A549 (cell line): ENCODE measurements at regions not wholly inside any gene's neighbourhood (a gene's known extent, or its start where the extent isn't known, plus 50 kb on each side); places are given as distances from the start of the nearest gene placed in this dataset.

ENCODE experiments used
- ATAC-seq, 2 experiments: fragments of 200-7000 bp in 1 of 2; fragments of >200 bp in 1 of 2; cut with Nextera tagmentation in 1 of 2; cut with Tn5 transposase in 1 of 2; 3 replicates each; pipeline versions ENCODE4 v1.8.0 to v1.9.1; 2018 to 2020; ENCODE audit warnings: mild to moderate bottlenecking in 1 of 2, moderate library complexity in 1 of 2
- CTCF ChIA-PET: fragments of 300-600 bp; sonication (Branson Sonifier 250); formaldehyde crosslinking; extraction: SDS; loops from one replicate; lab custom pipeline; 2021; ENCODE audit warnings: antibody characterized with exemption, inconsistent platforms; lab: Yijun Ruan, JAX
- POLR2A ChIA-PET: fragments of 350-600 bp; formaldehyde crosslinking; extraction: SDS; loops from one replicate; lab custom pipeline; 2021; ENCODE audit warnings: antibody characterized with exemption, inconsistent platforms; lab: Yijun Ruan, JAX
- DNase-seq, 2 experiments: peaks; one replicate each; pipeline versions ENCODE4 v3.0.0 to v3.0.0-alpha.2; 2011 to 2016; ENCODE audit warnings: low read depth in 1 of 2, low spot score in 1 of 2
- FAIRE-seq: peaks from 2 replicates; lab custom pipeline; 2011; peaks lifted over from hg19 to GRCh38; lab: Jason Lieb, UNC
- H3K27ac ChIP-seq, 2 experiments: fragments of >200 bp; sonication (Bioruptor Twin); formaldehyde crosslinking; 3 replicates each; pipeline ENCODE4 v1.5.1; 2016 to 2017
- H3K4me1 ChIP-seq: fragments of >200 bp; sonication (Bioruptor Twin); formaldehyde crosslinking; 3 replicates; pipeline ENCODE4 v1.6.1; 2016
- H3K4me2 ChIP-seq: fragments of >200 bp; sonication (Bioruptor Twin); formaldehyde crosslinking; 3 replicates; pipeline ENCODE4 v1.6.1; 2016
- H3K4me3 ChIP-seq: fragments of >200 bp; sonication (Bioruptor Twin); formaldehyde crosslinking; 3 replicates; pipeline ENCODE4 v1.5.1; 2016
- H3K9me3 ChIP-seq: fragments of >200 bp; sonication (Bioruptor Twin); formaldehyde crosslinking; 3 replicates; pipeline ENCODE4 v1.6.1; 2016
- BHLHE40 ChIP-seq: IDR thresholded peaks from 2 replicates; pipeline ENCODE4 v1.6.1; 2012; ENCODE audit warnings: low read depth, low read length, inconsistent platforms
- CBX8 ChIP-seq: fragments of 200-600 bp; sonication (generic); IDR thresholded peaks from 2 replicates; pipeline ENCODE4 v1.6.1; 2016
- CEBPB ChIP-seq, 2 experiments: fragments of >200 bp in 1 of 2; sonication (Bioruptor Twin) in 1 of 2; formaldehyde crosslinking in 1 of 2; IDR thresholded peaks; 2 replicates each; pipeline ENCODE4 v1.6.1; 2012 to 2016
- EP300 ChIP-seq, 2 experiments: fragments of >200 bp; sonication (Bioruptor Twin); formaldehyde crosslinking; IDR thresholded peaks; 2 replicates in 1 of 2; 3 replicates in 1 of 2; pipeline ENCODE4 v1.6.1; 2016 to 2017
- FOXS1 ChIP-seq: fragments of 250-450 bp; sonication (Bioruptor Pico); IDR thresholded peaks from 2 replicates; pipeline ENCODE4 v1.5.0; 2020; ENCODE audit warnings: mild to moderate bottlenecking, moderate library complexity
- GATA3 ChIP-seq: IDR thresholded peaks from 2 replicates; pipeline ENCODE4 v1.6.1; 2012; ENCODE audit warnings: borderline replicate concordance
- HDAC2 ChIP-seq: fragments of 200-600 bp; sonication (generic); IDR thresholded peaks from 2 replicates; pipeline ENCODE4 v1.6.1; 2016
- HEYL ChIP-seq: fragments of 250-450 bp; sonication (Bioruptor Pico); IDR thresholded peaks from 2 replicates; pipeline ENCODE4 v1.8.0; 2021; ENCODE audit warnings: mild to moderate bottlenecking, moderate library complexity
- KDM5A ChIP-seq: fragments of 200-600 bp; sonication (generic); IDR thresholded peaks from 2 replicates; pipeline ENCODE4 v1.6.1; 2016; ENCODE audit warnings: antibody characterized with exemption, mild to moderate bottlenecking
- MAFK ChIP-seq: fragments of 450-650 bp; IDR thresholded peaks from 2 replicates; pipeline ENCODE4 v1.6.1; 2014; ENCODE audit not compliant: partially characterized antibody
- NPAS2 ChIP-seq: fragments of 250-450 bp; sonication (Bioruptor Pico); IDR thresholded peaks from 2 replicates; pipeline ENCODE4 v1.8.0; 2022; ENCODE audit warnings: mild to moderate bottlenecking, moderate library complexity, borderline replicate concordance
- POLR2A ChIP-seq: IDR thresholded peaks from 2 replicates; pipeline ENCODE4 v1.6.1; 2012; ENCODE audit warnings: mild to moderate bottlenecking, low read length
- RCOR1 ChIP-seq: fragments of 150-350 bp; IDR thresholded peaks from 2 replicates; pipeline ENCODE4 v1.6.1; 2014; ENCODE audit warnings: antibody characterized with exemption, low read length, low read depth
- RFX5 ChIP-seq: fragments of 450-650 bp; IDR thresholded peaks from 2 replicates; pipeline ENCODE4 v1.7.1; 2014; ENCODE audit warnings: antibody characterized with exemption, mild to moderate bottlenecking, moderate library complexity
- TP53 ChIP-seq: fragments of 250-450 bp; sonication (Bioruptor Pico); IDR thresholded peaks from 2 replicates; pipeline ENCODE4 v1.5.0; 2021; ENCODE audit warnings: mild to moderate bottlenecking, moderate library complexity
- ZC3H11A ChIP-seq: fragments of 450-650 bp; IDR thresholded peaks from 2 replicates; pipeline ENCODE4 v1.6.1; 2014; ENCODE audit warnings: antibody characterized with exemption, mild to moderate bottlenecking
- ZSCAN20 ChIP-seq: fragments of 250-450 bp; sonication (Bioruptor Pico); IDR thresholded peaks from 2 replicates; pipeline ENCODE4 v1.8.0; 2022; ENCODE audit warnings: mild to moderate bottlenecking, moderate library complexity
- WGBS: methylation state at CpG from one replicate; pipeline ENCODE4 v1.1.6; 2017; ENCODE audit errors: missing lambda C conversion rate; 5-methylcytosine and 5-hydroxymethylcytosine counted together
- TF ChIP-seq, protein P1 (sequence below): fragments of 250-450 bp; sonication (Bioruptor Pico); IDR thresholded peaks from 2 replicates; pipeline ENCODE4 v1.5.0; 2020; ENCODE audit warnings: low read depth, mild to moderate bottlenecking, moderate library complexity
- TF ChIP-seq, protein P2 (sequence below): fragments of 150-350 bp; IDR thresholded peaks from 2 replicates; pipeline ENCODE4 v1.6.1; 2014; ENCODE audit warnings: low read depth, mild to moderate bottlenecking, low read length
- TF ChIP-seq, protein P3 (sequence below): IDR thresholded peaks from 2 replicates; pipeline ENCODE4 v1.6.1; 2012; ENCODE audit warnings: low read depth, borderline replicate concordance
- TF ChIP-seq, protein P4 (sequence below): fragments of 450-650 bp; IDR thresholded peaks from 2 replicates; pipeline ENCODE4 v1.6.1; 2014; ENCODE audit warnings: antibody characterized with exemption
- TF ChIP-seq, protein P5 (sequence below): fragments of 250-450 bp; sonication (Bioruptor Pico); IDR thresholded peaks from 2 replicates; pipeline ENCODE4 v1.5.0; 2021; ENCODE audit warnings: mild to moderate bottlenecking, moderate library complexity, borderline replicate concordance
- TF ChIP-seq, protein P6 (sequence below): fragments of >200 bp; sonication (Bioruptor Twin); formaldehyde crosslinking; IDR thresholded peaks from 3 replicates; pipeline ENCODE4 v1.5.1; 2016

DNA sequence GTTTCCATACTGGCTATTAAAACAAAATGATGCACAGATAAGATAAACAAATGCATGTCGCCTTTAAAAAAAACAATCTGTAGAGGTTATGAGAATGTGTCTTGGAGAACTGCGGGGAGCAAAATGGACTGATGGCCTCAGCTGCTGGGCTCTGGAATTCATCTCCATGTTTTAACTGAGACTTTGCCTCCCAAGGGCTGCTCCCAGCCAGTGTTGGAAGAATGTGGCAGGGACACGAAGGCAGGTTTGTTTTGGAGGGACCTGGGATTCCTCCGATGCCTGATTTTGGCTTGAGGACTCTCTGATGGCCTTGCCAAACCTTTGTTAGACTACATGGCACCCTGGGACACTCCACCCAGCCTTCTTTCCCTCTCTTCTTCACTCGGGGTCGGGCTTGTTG, 83.5 kb upstream of the AP1S2 start:
- no peak overlapping the region for H3K4me2 ChIP-seq
- TF ChIP-seq POLR2A (no peak), FOXS1 (CRISPR knock-in tag) (no peak), RFX5 (no peak), NPAS2 (no peak), BHLHE40 (no peak), MAFK (no peak), HEYL (CRISPR knock-in tag) (no peak), CEBPB (IDR thresholded peaks at IDR 0.05) (no peak)
- TF ChIP-seq, protein P1, sequence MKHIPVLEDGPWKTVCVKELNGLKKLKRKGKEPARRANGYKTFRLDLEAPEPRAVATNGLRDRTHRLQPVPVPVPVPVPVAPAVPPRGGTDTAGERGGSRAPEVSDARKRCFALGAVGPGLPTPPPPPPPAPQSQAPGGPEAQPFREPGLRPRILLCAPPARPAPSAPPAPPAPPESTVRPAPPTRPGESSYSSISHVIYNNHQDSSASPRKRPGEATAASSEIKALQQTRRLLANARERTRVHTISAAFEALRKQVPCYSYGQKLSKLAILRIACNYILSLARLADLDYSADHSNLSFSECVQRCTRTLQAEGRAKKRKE, result no peak
- TF ChIP-seq, protein P2, sequence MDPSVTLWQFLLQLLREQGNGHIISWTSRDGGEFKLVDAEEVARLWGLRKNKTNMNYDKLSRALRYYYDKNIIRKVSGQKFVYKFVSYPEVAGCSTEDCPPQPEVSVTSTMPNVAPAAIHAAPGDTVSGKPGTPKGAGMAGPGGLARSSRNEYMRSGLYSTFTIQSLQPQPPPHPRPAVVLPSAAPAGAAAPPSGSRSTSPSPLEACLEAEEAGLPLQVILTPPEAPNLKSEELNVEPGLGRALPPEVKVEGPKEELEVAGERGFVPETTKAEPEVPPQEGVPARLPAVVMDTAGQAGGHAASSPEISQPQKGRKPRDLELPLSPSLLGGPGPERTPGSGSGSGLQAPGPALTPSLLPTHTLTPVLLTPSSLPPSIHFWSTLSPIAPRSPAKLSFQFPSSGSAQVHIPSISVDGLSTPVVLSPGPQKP, result no peak
- TF ChIP-seq, all 56 proteins: peak for 0
- ATAC-seq (no peak), FAIRE-seq (peak; percentile 39), DNase-seq (no peak)
- H3K27ac ChIP-seq, result no peak overlapping the region
- CTCF ChIA-PET, result no interaction called here
- no peaks in the 10 kb centered on the region for H3K9me3 ChIP-seq
- no peak overlapping the region for H3K4me3 ChIP-seq
- POLR2A ChIA-PET, result no interaction called here
- no peaks in the 10 kb centered on the region for H3K4me1 ChIP-seq
- 67% methylated on average over 6 of the region's 6 CpGs for WGBS

DNA sequence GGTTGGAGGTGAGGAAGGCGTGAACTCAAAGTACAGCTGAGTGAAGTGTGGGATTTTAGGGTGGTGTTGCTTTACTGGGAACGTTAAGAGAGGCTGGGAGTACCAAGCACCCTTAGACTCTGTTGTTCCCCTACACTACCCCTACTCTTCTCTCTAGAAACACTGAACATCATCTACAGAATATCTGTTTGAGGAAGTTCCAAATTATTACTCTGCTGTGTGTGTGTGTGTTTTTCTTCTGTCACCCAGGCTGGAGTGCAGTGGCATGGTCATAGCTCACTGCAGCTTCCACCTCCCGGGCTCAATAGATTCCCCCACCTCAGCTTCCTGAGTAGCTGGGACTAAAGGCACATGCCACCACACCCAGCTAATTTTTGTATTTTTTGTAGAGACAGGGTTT, 76.7 kb upstream of the AP1S2 start:
- ATAC-seq, result no peak
- no peak for FAIRE-seq
- 55% methylated on average over 3 of the region's 3 CpGs for WGBS
- DNase-seq, result no peak
- TF ChIP-seq KDM5A (no peak), TP53 (CRISPR knock-in tag) (no peak), RCOR1 (no peak), GATA3 (no peak), MAFK (no peak), ZSCAN20 (no peak), RFX5 (no peak), BHLHE40 (no peak), EP300 (IDR thresholded peaks at IDR 0.05) (no peak), CBX8 (no peak), HEYL (CRISPR knock-in tag) (no peak), ZC3H11A (no peak), HDAC2 (no peak)
- TF ChIP-seq, protein P3, sequence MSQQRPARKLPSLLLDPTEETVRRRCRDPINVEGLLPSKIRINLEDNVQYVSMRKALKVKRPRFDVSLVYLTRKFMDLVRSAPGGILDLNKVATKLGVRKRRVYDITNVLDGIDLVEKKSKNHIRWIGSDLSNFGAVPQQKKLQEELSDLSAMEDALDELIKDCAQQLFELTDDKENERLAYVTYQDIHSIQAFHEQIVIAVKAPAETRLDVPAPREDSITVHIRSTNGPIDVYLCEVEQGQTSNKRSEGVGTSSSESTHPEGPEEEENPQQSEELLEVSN, result no peak
- TF ChIP-seq, protein P4, sequence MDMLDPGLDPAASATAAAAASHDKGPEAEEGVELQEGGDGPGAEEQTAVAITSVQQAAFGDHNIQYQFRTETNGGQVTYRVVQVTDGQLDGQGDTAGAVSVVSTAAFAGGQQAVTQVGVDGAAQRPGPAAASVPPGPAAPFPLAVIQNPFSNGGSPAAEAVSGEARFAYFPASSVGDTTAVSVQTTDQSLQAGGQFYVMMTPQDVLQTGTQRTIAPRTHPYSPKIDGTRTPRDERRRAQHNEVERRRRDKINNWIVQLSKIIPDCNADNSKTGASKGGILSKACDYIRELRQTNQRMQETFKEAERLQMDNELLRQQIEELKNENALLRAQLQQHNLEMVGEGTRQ, result no peak
- TF ChIP-seq, protein P5, sequence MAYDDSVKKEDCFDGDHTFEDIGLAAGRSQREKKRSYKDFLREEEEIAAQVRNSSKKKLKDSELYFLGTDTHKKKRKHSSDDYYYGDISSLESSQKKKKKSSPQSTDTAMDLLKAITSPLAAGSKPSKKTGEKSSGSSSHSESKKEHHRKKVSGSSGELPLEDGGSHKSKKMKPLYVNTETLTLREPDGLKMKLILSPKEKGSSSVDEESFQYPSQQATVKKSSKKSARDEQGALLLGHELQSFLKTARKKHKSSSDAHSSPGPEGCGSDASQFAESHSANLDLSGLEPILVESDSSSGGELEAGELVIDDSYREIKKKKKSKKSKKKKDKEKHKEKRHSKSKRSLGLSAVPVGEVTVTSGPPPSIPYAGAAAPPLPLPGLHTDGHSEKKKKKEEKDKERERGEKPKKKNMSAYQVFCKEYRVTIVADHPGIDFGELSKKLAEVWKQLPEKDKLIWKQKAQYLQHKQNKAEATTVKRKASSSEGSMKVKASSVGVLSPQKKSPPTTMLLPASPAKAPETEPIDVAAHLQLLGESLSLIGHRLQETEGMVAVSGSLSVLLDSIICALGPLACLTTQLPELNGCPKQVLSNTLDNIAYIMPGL (CRISPR knock-in tag), result no peak
- TF ChIP-seq, protein P6, sequence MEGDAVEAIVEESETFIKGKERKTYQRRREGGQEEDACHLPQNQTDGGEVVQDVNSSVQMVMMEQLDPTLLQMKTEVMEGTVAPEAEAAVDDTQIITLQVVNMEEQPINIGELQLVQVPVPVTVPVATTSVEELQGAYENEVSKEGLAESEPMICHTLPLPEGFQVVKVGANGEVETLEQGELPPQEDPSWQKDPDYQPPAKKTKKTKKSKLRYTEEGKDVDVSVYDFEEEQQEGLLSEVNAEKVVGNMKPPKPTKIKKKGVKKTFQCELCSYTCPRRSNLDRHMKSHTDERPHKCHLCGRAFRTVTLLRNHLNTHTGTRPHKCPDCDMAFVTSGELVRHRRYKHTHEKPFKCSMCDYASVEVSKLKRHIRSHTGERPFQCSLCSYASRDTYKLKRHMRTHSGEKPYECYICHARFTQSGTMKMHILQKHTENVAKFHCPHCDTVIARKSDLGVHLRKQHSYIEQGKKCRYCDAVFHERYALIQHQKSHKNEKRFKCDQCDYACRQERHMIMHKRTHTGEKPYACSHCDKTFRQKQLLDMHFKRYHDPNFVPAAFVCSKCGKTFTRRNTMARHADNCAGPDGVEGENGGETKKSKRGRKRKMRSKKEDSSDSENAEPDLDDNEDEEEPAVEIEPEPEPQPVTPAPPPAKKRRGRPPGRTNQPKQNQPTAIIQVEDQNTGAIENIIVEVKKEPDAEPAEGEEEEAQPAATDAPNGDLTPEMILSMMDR, result no peak
- Histone ChIP-seq H3K4me2 (no peak overlapping the region), H3K27ac (no peak overlapping the region), H3K4me3 (no peak overlapping the region), H3K9me3 (no peaks in the 10 kb centered on the region), H3K4me1 (no peaks in the 10 kb centered on the region)
- CTCF ChIA-PET, result interaction anchor here (0.8 to 3.9 kb wide), 10 partner anchors 10 to 743 kb away, joined by 3 to 27 read pairs (median 5); no protein-coding TSS in a partner anchor
- POLR2A ChIA-PET, result no interaction called here
